Liver (tissue), 3 donors: ENCODE measurements at regions not wholly inside any gene's neighbourhood (a gene's known extent, or its start where the extent isn't known, plus 50 kb on each side); places are given as distances from the start of the nearest gene placed in this dataset.

Source experiments
- CTCF ChIP-seq: fragments of 150-350 bp; IDR thresholded peaks from 2 replicates; pipeline ENCODE4 v1.5.1; 2017; ENCODE audit warnings: improper control_type of control experiment, low read depth, low read length; ENCODE audit not compliant: missing input control
- EGR1 ChIP-seq, 2 donors: IDR thresholded peaks; 2 replicates each; pipeline ENCODE4 v1.6.1; 2016 to 2018; ENCODE audit warnings: antibody characterized with exemption in 2 of 2, low read depth in 2 of 2
- MAX ChIP-seq: IDR thresholded peaks from 2 replicates; pipeline ENCODE4 v1.6.1; 2016; ENCODE audit warnings: antibody characterized with exemption
- SP1 ChIP-seq: IDR thresholded peaks from 2 replicates; pipeline ENCODE4 v1.6.1; 2018; ENCODE audit warnings: antibody characterized with exemption, mild to moderate bottlenecking
- donor health status: healthy.
- donor health status: healthy.

- TF ChIP-seq EGR1 (IDR thresholded peaks at IDR 0.05; ENCODE audit: low read depth in 2 of 2) (no peak), SP1 (no peak), CTCF (no peak), MAX (no peak)
Observed at GRCh38 chr3:22862111-22862510, 341.0 kb upstream of the UBE2E2 start.
